ENCODE measurements at regions not wholly inside any gene's neighbourhood (a gene's known extent, or its start where the extent isn't known, plus 50 kb on each side); places are given as distances from the start of the nearest gene placed in this dataset.
"Not testable (repeated sequence)": the region's sequence is repeated elsewhere in the genome, so short reads cannot be mapped to it uniquely, and the experiment has no call there.

- Histone ChIP-seq H3K27ac (ENCODE audit: insufficient read depth, low read depth, low read length) (no peak overlapping the region), H3K9me1 (replicated peaks; ENCODE audit: control insufficient read depth, extremely low read depth, insufficient read depth, low read length) (no peaks in the 10 kb centered on the region), H3K4me2 (ENCODE audit: insufficient read depth, low read length) (no peak overlapping the region), H3K27me3 (ENCODE audit: control insufficient read depth in 2 of 2, insufficient read depth in 2 of 2, low read length in 2 of 2) (no peaks in the 10 kb centered on the region), H4K20me1 (replicated peaks; ENCODE audit: control insufficient read depth, extremely low read depth, insufficient read depth, low read length) (no peaks in the 10 kb centered on the region), H3K4me3 (replicated peaks in 1 of 3; ENCODE audit: insufficient read depth in 1 of 3, low read depth in 1 of 3, low read length in 3 of 3) (no peak overlapping the region), H2AFZ (ENCODE audit: low read depth, low read length) (no peak overlapping the region), H3K9me3 (replicated peaks; ENCODE audit: control insufficient read depth, insufficient read depth, low read length) (no peaks in the 10 kb centered on the region), H3K4me1 (ENCODE audit: control insufficient read depth, extremely low read depth, insufficient read depth, low read length) (no peaks in the 10 kb centered on the region), H3K9ac (replicated peaks; ENCODE audit: extremely low read depth, insufficient read depth, low read length) (no peak overlapping the region), H3K79me2 (ENCODE audit: control insufficient read depth, insufficient read depth, low read length) (no peaks in the 10 kb centered on the region), H3K36me3 (ENCODE audit: control insufficient read depth in 2 of 2, extremely low read depth in 1 of 2, insufficient read depth in 2 of 2, low read length in 2 of 2) (no peaks in the 10 kb centered on the region)
- TF ChIP-seq GATA2 (IDR thresholded peaks at IDR 0.05; ENCODE audit: insufficient read depth, insufficient read length, low read depth, low read length) (no peak), MAX (IDR thresholded peaks at IDR 0.05; ENCODE audit: insufficient read depth, insufficient read length) (no peak), CTCF (IDR thresholded peaks at IDR 0.05; ENCODE audit: extremely low read depth in 1 of 2, insufficient read depth in 1 of 2, low read depth in 1 of 2, low read length in 2 of 2) (no peak), POLR2AphosphoS5 (IDR thresholded peaks at IDR 0.05; ENCODE audit: insufficient read depth, low read depth, low read length) (no peak), EZH2 (IDR thresholded peaks at IDR 0.05; ENCODE audit: borderline replicate concordance, low read depth, low read length, severe bottlenecking) (no peak), JUN (IDR thresholded peaks at IDR 0.05; ENCODE audit: borderline replicate concordance, insufficient read depth, insufficient read length, low read depth) (no peak)
- intact Hi-C loops (cut with micrococcal nuclease), result no loop called here
- BruUV-seq (replicated peaks), result no TSS peak
- DNase-seq (ENCODE audit: low read depth, low spot score), result no peak
- ChIA-PET POLR2A (no interaction called here), CTCF (no interaction called here)
- no peak for FAIRE-seq
- dilution Hi-C loops (cut with MboI; ENCODE audit: extremely low pct_ligation_motif_present, low sequenced_read_pairs), result no loop called here
These were observed 211.4 kb upstream of the ZNF385D start for GRCh38 chr3:21962456-21962855.

- FAIRE-seq; DNase-seq (ENCODE audit: low read depth, low spot score); H3K36me3 ChIP-seq (ENCODE audit: control insufficient read depth in 2 of 2, extremely low read depth in 1 of 2, insufficient read depth in 2 of 2, low read length in 2 of 2); H3K9ac ChIP-seq (replicated peaks; ENCODE audit: extremely low read depth, insufficient read depth, low read length); H3K27ac ChIP-seq (ENCODE audit: insufficient read depth, low read depth, low read length); BruUV-seq (replicated peaks); intact Hi-C loops (cut with micrococcal nuclease); H3K4me3 ChIP-seq (replicated peaks in 1 of 3; ENCODE audit: insufficient read depth in 1 of 3, low read depth in 1 of 3, low read length in 3 of 3); H2AFZ ChIP-seq (ENCODE audit: low read depth, low read length); CTCF ChIA-PET; POLR2A ChIA-PET; H3K9me1 ChIP-seq (replicated peaks; ENCODE audit: control insufficient read depth, extremely low read depth, insufficient read depth, low read length); H4K20me1 ChIP-seq (replicated peaks; ENCODE audit: control insufficient read depth, extremely low read depth, insufficient read depth, low read length); H3K79me2 ChIP-seq (ENCODE audit: control insufficient read depth, insufficient read depth, low read length); H3K4me2 ChIP-seq (ENCODE audit: insufficient read depth, low read length); dilution Hi-C loops (cut with MboI; ENCODE audit: extremely low pct_ligation_motif_present, low sequenced_read_pairs); H3K27me3 ChIP-seq (ENCODE audit: control insufficient read depth in 2 of 2, insufficient read depth in 2 of 2, low read length in 2 of 2); H3K9me3 ChIP-seq (replicated peaks; ENCODE audit: control insufficient read depth, insufficient read depth, low read length); H3K4me1 ChIP-seq (ENCODE audit: control insufficient read depth, extremely low read depth, insufficient read depth, low read length): not testable (repeated sequence)
These were observed 215.4 kb upstream of the ZNF385D start for GRCh38 chr3:21966457-21966856.

Data from endothelial cell of umbilical vein (primary cell).